Endothelial cell of umbilical vein (primary cell): ENCODE measurements at regions not wholly inside any gene's neighbourhood (a gene's known extent, or its start where the extent isn't known, plus 50 kb on each side); places are given as distances from the start of the nearest gene placed in this dataset.

Experiments used
- BruUV-seq: library from RNA; stranded (reverse); fragments of 400-500 nt; replicated peaks from 2 replicates; lab custom pipeline; 2021; lab: Mats Ljungman, UMichigan
- CTCF ChIA-PET: fragments of 300-600, 350-600 bp; sonication (Branson Sonifier 250); formaldehyde crosslinking; loops from one replicate; lab custom pipeline; 2021; ENCODE audit warnings: antibody characterized with exemption, inconsistent platforms; lab: Charles Lee
- POLR2A ChIA-PET: fragments of 300-600, 350-600 bp; sonication (Branson Sonifier 250); formaldehyde crosslinking; loops from one replicate; lab custom pipeline; 2021; ENCODE audit warnings: antibody characterized with exemption, inconsistent platforms; lab: Charles Lee
- DNase-seq: peaks from one replicate; pipeline ENCODE4 v3.0.0-alpha.2; 2011; ENCODE audit warnings: low read depth, low spot score
- FAIRE-seq: peaks from 2 replicates; lab custom pipeline; 2011; peaks lifted over from hg19 to GRCh38; lab: Jason Lieb, UNC
- H2AFZ ChIP-seq: 2 replicates; pipeline ENCODE4 v1.6.0; 2012; ENCODE audit warnings: low read depth, low read length, control low read depth, inconsistent platforms
- H3K27ac ChIP-seq: 2 replicates; pipeline ENCODE4 v1.5.1; 2011; ENCODE audit warnings: low read depth, mild to moderate bottlenecking, control low read depth, low read length, moderate library complexity; ENCODE audit not compliant: insufficient read depth
- H3K27me3 ChIP-seq, 2 experiments: 2 replicates each; pipeline versions ENCODE4 v1.6.0 to v1.6.1; 2011; ENCODE audit warnings: low read length in 2 of 2, mixed read lengths in 1 of 2; ENCODE audit not compliant: control insufficient read depth in 2 of 2, insufficient read depth in 2 of 2
- H3K36me3 ChIP-seq, 2 experiments: 2 replicates in 1 of 2; 3 replicates in 1 of 2; pipeline ENCODE4 v1.5.1; 2011; ENCODE audit warnings: low read length in 2 of 2, mild to moderate bottlenecking in 1 of 2, moderate library complexity in 1 of 2; ENCODE audit not compliant: control insufficient read depth in 2 of 2, insufficient read depth in 2 of 2; ENCODE audit errors: extremely low read depth in 1 of 2
- H3K4me1 ChIP-seq: 3 replicates; pipeline ENCODE4 v1.5.1; 2011; ENCODE audit warnings: mild to moderate bottlenecking, low read length; ENCODE audit not compliant: control insufficient read depth, insufficient read depth; ENCODE audit errors: extremely low read depth
- H3K4me2 ChIP-seq: 2 replicates; pipeline ENCODE4 v1.6.1; 2011; ENCODE audit warnings: low read length, control low read depth, mixed read lengths; ENCODE audit not compliant: insufficient read depth
- H3K4me3 ChIP-seq, 3 experiments: fragments of 200-600 bp in 1 of 3; sonication (generic), shearing (Covaris generic) in 1 of 3; replicated peaks in 1 of 3; 2 replicates each; pipeline ENCODE4 v1.5.1; 2011 to 2016; ENCODE audit warnings: control low read depth in 3 of 3, low read length in 3 of 3, mild to moderate bottlenecking in 2 of 3, inconsistent platforms in 1 of 3, low read depth in 1 of 3, moderate library complexity in 1 of 3; ENCODE audit not compliant: insufficient read depth in 1 of 3
- H3K79me2 ChIP-seq: 2 replicates; pipeline ENCODE4 v1.6.0; 2012; ENCODE audit warnings: low read length, inconsistent platforms; ENCODE audit not compliant: control insufficient read depth, insufficient read depth
- H3K9ac ChIP-seq: replicated peaks from 2 replicates; pipeline ENCODE3; 2011; ENCODE audit warnings: low read length, control low read depth; ENCODE audit not compliant: insufficient read depth; ENCODE audit errors: extremely low read depth
- H3K9me1 ChIP-seq: replicated peaks from 3 replicates; pipeline ENCODE4 v1.6.0; 2011; ENCODE audit warnings: mild to moderate bottlenecking, low read length; ENCODE audit not compliant: control insufficient read depth, insufficient read depth; ENCODE audit errors: extremely low read depth
- H3K9me3 ChIP-seq: replicated peaks from 2 replicates; pipeline ENCODE4 v1.5.1; 2012; ENCODE audit warnings: low read length, inconsistent platforms; ENCODE audit not compliant: control insufficient read depth, insufficient read depth
- H4K20me1 ChIP-seq: replicated peaks from 2 replicates; pipeline ENCODE3; 2011; ENCODE audit warnings: mild to moderate bottlenecking, low read length; ENCODE audit not compliant: control insufficient read depth, insufficient read depth; ENCODE audit errors: extremely low read depth
- EZH2 ChIP-seq: IDR thresholded peaks from 2 replicates; pipeline ENCODE4 v1.6.1; 2012; ENCODE audit warnings: borderline replicate concordance, low read depth, mild to moderate bottlenecking, moderate library complexity, low read length, inconsistent platforms; ENCODE audit not compliant: severe bottlenecking
- FOS ChIP-seq: IDR thresholded peaks from 2 replicates; pipeline ENCODE4 v1.6.1; 2011; ENCODE audit warnings: mild to moderate bottlenecking, low read length, moderate library complexity, borderline replicate concordance; ENCODE audit not compliant: insufficient read depth
- GATA2 ChIP-seq: IDR thresholded peaks from 2 replicates; pipeline ENCODE4 v1.7.0; 2011; ENCODE audit warnings: low read depth, mild to moderate bottlenecking, moderate library complexity, mixed read lengths, low read length; ENCODE audit not compliant: insufficient read length, insufficient read depth
- JUN ChIP-seq: IDR thresholded peaks from 2 replicates; pipeline ENCODE4 v1.6.1; 2011; ENCODE audit warnings: borderline replicate concordance, low read depth; ENCODE audit not compliant: insufficient read length, insufficient read depth
- MYC ChIP-seq: IDR thresholded peaks from one replicate; pipeline ENCODE4 v1.6.1; 2011; ENCODE audit warnings: mild to moderate bottlenecking, low read depth, low read length
- POLR2A ChIP-seq: IDR thresholded peaks from 2 replicates; pipeline ENCODE4 v1.6.1; 2012; ENCODE audit warnings: low read depth, mild to moderate bottlenecking, control low read depth, low read length
- POLR2AphosphoS5 ChIP-seq: IDR thresholded peaks from 2 replicates; pipeline ENCODE4 v1.6.1; 2012; ENCODE audit warnings: low read depth, mild to moderate bottlenecking, control low read depth, low read length, moderate library complexity; ENCODE audit not compliant: insufficient read depth
- dilution Hi-C: fragments of 300-500 bp; cut with MboI; formaldehyde crosslinking; loops from one replicate; pipeline ENCODE4 v1.15.0; 2019; ENCODE audit warnings: low sequenced_read_pairs; ENCODE audit not compliant: extremely low pct_ligation_motif_present
- intact Hi-C: fragments of 100-400 bp; cut with micrococcal nuclease; formaldehyde crosslinking; loops from one replicate; pipeline ENCODE4 v1.10.0; 2022
- TF ChIP-seq, protein P1 (sequence below): IDR thresholded peaks from 2 replicates; pipeline ENCODE4 v1.6.1; 2011; ENCODE audit not compliant: insufficient read depth, insufficient read length
- TF ChIP-seq, protein P2 (sequence below), 2 donors: IDR thresholded peaks; 1 replicate in 1 of 2; 2 replicates in 1 of 2; pipeline ENCODE4 v1.5.1; 2011; ENCODE audit warnings: low read length in 2 of 2, mild to moderate bottlenecking in 2 of 2, moderate library complexity in 2 of 2, control low read depth in 1 of 2, inconsistent platforms in 1 of 2, low read depth in 1 of 2; ENCODE audit not compliant: insufficient read depth in 1 of 2; ENCODE audit errors: extremely low read depth in 1 of 2

DNA sequence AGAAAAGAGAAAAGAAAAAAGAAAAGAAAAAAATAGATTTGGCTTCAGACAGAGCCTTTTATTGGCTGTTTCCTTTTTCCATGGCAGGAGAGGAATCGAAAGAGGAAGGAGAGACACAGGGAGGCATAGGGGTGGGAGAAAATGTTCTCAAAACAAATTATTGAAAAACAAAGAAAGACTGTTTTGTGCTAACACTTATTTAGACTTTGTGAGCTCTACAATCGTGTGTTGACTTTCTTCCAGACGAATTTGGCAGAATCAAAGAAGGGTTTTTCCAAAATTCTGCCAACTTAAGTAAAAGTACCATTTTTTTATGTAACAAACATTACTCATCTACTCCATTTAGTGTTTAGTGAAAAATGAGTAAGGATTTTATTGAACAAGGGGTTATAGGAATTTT, 982.2 kb downstream of the REEP3 start:
- no peaks in the 10 kb centered on the region for H3K79me2 ChIP-seq
- no peaks in the 10 kb centered on the region for H3K36me3 ChIP-seq
- H3K27me3 ChIP-seq: no peaks in the 10 kb centered on the region
- no peak overlapping the region for H3K27ac ChIP-seq
- no peak overlapping the region for H3K9ac ChIP-seq
- H3K4me2 ChIP-seq: no peak overlapping the region
- dilution Hi-C loops: no loop called here
- FAIRE-seq (no peak), DNase-seq (peak; percentile 1)
- H4K20me1 ChIP-seq: no peaks in the 10 kb centered on the region
- no peaks in the 10 kb centered on the region for H3K9me3 ChIP-seq
- H3K4me1 ChIP-seq: peaks cover 3% of the 10 kb centered on the region
- TF ChIP-seq POLR2AphosphoS5: no peak
- no peak for TF ChIP-seq MYC
- no peak for TF ChIP-seq JUN
- TF ChIP-seq FOS: no peak
- no peak for TF ChIP-seq GATA2
- TF ChIP-seq POLR2A: no peak
- TF ChIP-seq, protein P1, sequence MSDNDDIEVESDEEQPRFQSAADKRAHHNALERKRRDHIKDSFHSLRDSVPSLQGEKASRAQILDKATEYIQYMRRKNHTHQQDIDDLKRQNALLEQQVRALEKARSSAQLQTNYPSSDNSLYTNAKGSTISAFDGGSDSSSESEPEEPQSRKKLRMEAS: no peak
- TF ChIP-seq EZH2: no peak
- TF ChIP-seq, protein P2, sequence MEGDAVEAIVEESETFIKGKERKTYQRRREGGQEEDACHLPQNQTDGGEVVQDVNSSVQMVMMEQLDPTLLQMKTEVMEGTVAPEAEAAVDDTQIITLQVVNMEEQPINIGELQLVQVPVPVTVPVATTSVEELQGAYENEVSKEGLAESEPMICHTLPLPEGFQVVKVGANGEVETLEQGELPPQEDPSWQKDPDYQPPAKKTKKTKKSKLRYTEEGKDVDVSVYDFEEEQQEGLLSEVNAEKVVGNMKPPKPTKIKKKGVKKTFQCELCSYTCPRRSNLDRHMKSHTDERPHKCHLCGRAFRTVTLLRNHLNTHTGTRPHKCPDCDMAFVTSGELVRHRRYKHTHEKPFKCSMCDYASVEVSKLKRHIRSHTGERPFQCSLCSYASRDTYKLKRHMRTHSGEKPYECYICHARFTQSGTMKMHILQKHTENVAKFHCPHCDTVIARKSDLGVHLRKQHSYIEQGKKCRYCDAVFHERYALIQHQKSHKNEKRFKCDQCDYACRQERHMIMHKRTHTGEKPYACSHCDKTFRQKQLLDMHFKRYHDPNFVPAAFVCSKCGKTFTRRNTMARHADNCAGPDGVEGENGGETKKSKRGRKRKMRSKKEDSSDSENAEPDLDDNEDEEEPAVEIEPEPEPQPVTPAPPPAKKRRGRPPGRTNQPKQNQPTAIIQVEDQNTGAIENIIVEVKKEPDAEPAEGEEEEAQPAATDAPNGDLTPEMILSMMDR (IDR thresholded peaks at IDR 0.05; ENCODE audit: extremely low read depth in 1 of 2, insufficient read depth in 1 of 2, low read depth in 1 of 2, low read length in 2 of 2): no peak
- no peak overlapping the region for H3K4me3 ChIP-seq
- H3K9me1 ChIP-seq: no peaks in the 10 kb centered on the region
- intact Hi-C loops: no loop called here
- no TSS peak for BruUV-seq
- CTCF ChIA-PET: no interaction called here
- POLR2A ChIA-PET: no interaction called here
- H2AFZ ChIP-seq: no peak overlapping the region
